GM18907 (cell line): ENCODE measurements at regions not wholly inside any gene's neighbourhood (a gene's known extent, or its start where the extent isn't known, plus 50 kb on each side); places are given as distances from the start of the nearest gene placed in this dataset.

Source experiments
- ATAC-seq: cut with Tn5 transposase; IDR thresholded peaks from one replicate; pipeline ENCODE4 v1.9.1; 2021; ENCODE audit warnings: mild to moderate bottlenecking, moderate library complexity; ENCODE audit not compliant: unreplicated experiment

- ATAC-seq = no peak
These were observed 153.3 kb upstream of the ETS2 start for GRCh38 chr21:38652396-38652795.

- ATAC-seq = no peak
These were observed 151.1 kb upstream of the ETS2 start for GRCh38 chr21:38654580-38654979.

GRCh38 chr21:38658511-38658910 is 147.2 kb upstream of the ETS2 start:
- no peak for ATAC-seq

- no peak for ATAC-seq
These were observed 145.8 kb upstream of the ETS2 start for GRCh38 chr21:38659936-38660332.

- ATAC-seq = no peak
These were observed 145.2 kb upstream of the ETS2 start for GRCh38 chr21:38660333-38661196.

GRCh38 chr21:38661197-38661871 is 144.4 kb upstream of the ETS2 start:
- ATAC-seq = no peak

- ATAC-seq = no peak
These were observed 143.7 kb upstream of the ETS2 start for GRCh38 chr21:38661889-38662568.

GRCh38 chr21:38663282-38663681 is 142.4 kb upstream of the ETS2 start:
- no peak for ATAC-seq

- no peak for ATAC-seq
These were observed 141.4 kb upstream of the ETS2 start for GRCh38 chr21:38664315-38664714.

GRCh38 chr21:38664841-38665240 is 140.9 kb upstream of the ETS2 start:
- ATAC-seq = no peak

GRCh38 chr21:38667291-38667870 is 138.3 kb upstream of the ETS2 start:
- ATAC-seq = no peak

GRCh38 chr21:38668067-38668466 is 137.7 kb upstream of the ETS2 start:
- ATAC-seq = no peak

- ATAC-seq = no peak
These were observed 137.2 kb upstream of the ETS2 start for GRCh38 chr21:38668541-38668940.

- ATAC-seq = no peak
These were observed 136.5 kb upstream of the ETS2 start for GRCh38 chr21:38669186-38669585.

- no peak for ATAC-seq
These were observed 134.9 kb upstream of the ETS2 start for GRCh38 chr21:38670861-38671260.

- ATAC-seq = no peak
These were observed 134.0 kb upstream of the ETS2 start for GRCh38 chr21:38671773-38672172.

- ATAC-seq = no peak
These were observed 130.4 kb upstream of the ETS2 start for GRCh38 chr21:38675182-38675824.

GRCh38 chr21:38678827-38679226 is 126.9 kb upstream of the ETS2 start:
- ATAC-seq = no peak

- ATAC-seq = peak; percentile 73
These were observed 126.2 kb upstream of the ETS2 start for GRCh38 chr21:38679534-38679933.

GRCh38 chr21:38680401-38680800 is 125.3 kb upstream of the ETS2 start:
- ATAC-seq = no peak

GRCh38 chr21:38683222-38683621 is 122.5 kb upstream of the ETS2 start:
- no peak for ATAC-seq
